ENCODE measurements at regions not wholly inside any gene's neighbourhood (a gene's known extent, or its start where the extent isn't known, plus 50 kb on each side); places are given as distances from the start of the nearest gene placed in this dataset.

DNA sequence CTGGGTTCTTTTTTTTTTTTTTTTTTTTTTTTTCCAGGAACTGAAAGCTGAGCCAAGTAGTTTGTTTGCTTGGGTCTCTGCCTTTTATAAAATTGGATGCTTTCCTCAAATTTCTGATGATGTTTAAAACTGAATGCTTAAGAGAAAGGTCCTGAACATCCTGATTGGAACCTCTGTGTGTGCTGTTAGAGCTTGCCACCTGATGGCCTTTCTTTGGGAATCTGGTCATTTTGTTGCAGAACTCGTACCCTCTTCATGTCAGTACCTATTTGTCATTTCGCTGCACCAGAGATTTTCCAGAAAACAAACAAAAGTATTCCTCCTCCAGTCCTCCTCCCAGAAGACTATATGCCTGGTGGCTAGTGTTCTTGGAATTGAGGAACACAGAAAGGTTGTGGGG lies 81.2 kb upstream of the KLF12 start:
- Mint-ChIP-seq H3K4me1 (no peaks in the 10 kb centered on the region), H3K36me3 (peaks cover 3% of the 10 kb centered on the region), H3K27me3 (no peaks in the 10 kb centered on the region), H3K9me3 (peaks cover 0 to 2% (median 0%) of the 10 kb centered on the region in 3 donors), H3K4me3 (no peak overlapping the region), H3K27ac (no peak overlapping the region)

GRCh38 chr13:74214321-74214720 lies 80.1 kb upstream of the KLF12 start:
- H3K27ac Mint-ChIP-seq = no peak overlapping the region
- H3K36me3 Mint-ChIP-seq = no peaks in the 10 kb centered on the region
- H3K27me3 Mint-ChIP-seq = no peaks in the 10 kb centered on the region
- H3K4me1 Mint-ChIP-seq = no peaks in the 10 kb centered on the region
- no peak overlapping the region for H3K4me3 Mint-ChIP-seq
- peaks cover 0 to 2% (median 0%) of the 10 kb centered on the region in 3 donors for H3K9me3 Mint-ChIP-seq

GRCh38 chr13:74210693-74211393 lies 76.6 kb upstream of the KLF12 start:
- Mint-ChIP-seq H3K4me3 (no peak overlapping the region), H3K27me3 (no peaks in the 10 kb centered on the region), H3K4me1 (no peaks in the 10 kb centered on the region), H3K27ac (no peak overlapping the region), H3K36me3 (no peaks in the 10 kb centered on the region), H3K9me3 (peaks cover 0 to 6% (median 2%) of the 10 kb centered on the region in 3 donors)

GRCh38 chr13:74206855-74207254 lies 72.7 kb upstream of the KLF12 start:
- Mint-ChIP-seq H3K27ac (no peak overlapping the region), H3K36me3 (no peaks in the 10 kb centered on the region), H3K27me3 (peaks cover 2% of the 10 kb centered on the region), H3K4me3 (no peak overlapping the region), H3K9me3 (peaks cover 0 to 6% (median 2%) of the 10 kb centered on the region in 3 donors), H3K4me1 (no peaks in the 10 kb centered on the region)

- Mint-ChIP-seq H3K36me3 (no peaks in the 10 kb centered on the region), H3K4me3 (no peak overlapping the region), H3K27ac (no peak overlapping the region), H3K27me3 (peaks cover 2% of the 10 kb centered on the region), H3K9me3 (peaks cover 0 to 6% (median under 1%) of the 10 kb centered on the region in 3 donors), H3K4me1 (no peaks in the 10 kb centered on the region)
These were observed 71.9 kb upstream of the KLF12 start for GRCh38 chr13:74206061-74206561.

DNA sequence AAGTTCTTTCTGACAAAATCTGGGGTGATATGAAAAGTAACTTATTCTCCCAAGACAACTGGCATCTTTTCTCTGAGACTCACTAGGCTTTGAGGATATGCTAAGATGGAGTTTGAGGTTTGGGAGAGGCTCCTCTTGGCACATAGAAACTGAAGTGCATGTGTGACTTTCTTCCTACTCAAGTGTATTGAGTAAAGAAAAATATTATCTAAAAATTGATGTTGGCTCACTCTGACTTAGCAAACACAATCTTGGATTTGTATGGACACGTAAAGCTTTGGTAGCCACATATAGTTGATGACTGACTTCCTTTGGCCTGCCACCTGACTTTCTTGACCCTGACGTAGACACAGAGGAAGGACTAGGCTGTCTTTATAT lies 71.1 kb upstream of the KLF12 start:
- Mint-ChIP-seq H3K4me3 (no peak overlapping the region), H3K36me3 (no peaks in the 10 kb centered on the region), H3K4me1 (no peaks in the 10 kb centered on the region), H3K27ac (no peak overlapping the region), H3K9me3 (peaks cover 0 to 6% (median 0%) of the 10 kb centered on the region in 3 donors), H3K27me3 (peaks cover 2% of the 10 kb centered on the region)

- Mint-ChIP-seq H3K4me1 (no peaks in the 10 kb centered on the region), H3K36me3 (no peaks in the 10 kb centered on the region), H3K4me3 (no peak overlapping the region), H3K27me3 (peaks cover 2% of the 10 kb centered on the region), H3K27ac (no peak overlapping the region), H3K9me3 (peaks cover 0 to 6% (median 0%) of the 10 kb centered on the region in 3 donors)
These were observed 70.6 kb upstream of the KLF12 start for GRCh38 chr13:74204602-74205312.

- Mint-ChIP-seq H3K4me1 (no peaks in the 10 kb centered on the region), H3K4me3 (no peak overlapping the region), H3K36me3 (no peaks in the 10 kb centered on the region), H3K9me3 (peaks cover 0 to 6% (median 0%) of the 10 kb centered on the region in 3 donors), H3K27me3 (peaks cover 2% of the 10 kb centered on the region), H3K27ac (no peak overlapping the region)
These were observed 69.4 kb upstream of the KLF12 start for GRCh38 chr13:74203576-74203975.

- Mint-ChIP-seq H3K27ac (no peak overlapping the region), H3K4me3 (no peak overlapping the region), H3K4me1 (no peaks in the 10 kb centered on the region), H3K36me3 (no peaks in the 10 kb centered on the region), H3K27me3 (peaks cover 2% of the 10 kb centered on the region), H3K9me3 (peaks cover 0 to 6% (median 0%) of the 10 kb centered on the region in 3 donors)
These were observed 68.1 kb upstream of the KLF12 start for GRCh38 chr13:74202129-74202813.

- Mint-ChIP-seq H3K27me3 (peaks cover 2% of the 10 kb centered on the region), H3K4me1 (no peaks in the 10 kb centered on the region), H3K27ac (no peak overlapping the region), H3K9me3 (peaks cover 0 to 2% (median 0%) of the 10 kb centered on the region in 3 donors), H3K4me3 (no peak overlapping the region), H3K36me3 (no peaks in the 10 kb centered on the region)
These were observed 67.3 kb upstream of the KLF12 start for GRCh38 chr13:74201530-74201929.

- Mint-ChIP-seq H3K27me3 (peaks cover 2% of the 10 kb centered on the region), H3K4me1 (no peaks in the 10 kb centered on the region), H3K27ac (no peak overlapping the region), H3K4me3 (no peak overlapping the region), H3K36me3 (no peaks in the 10 kb centered on the region), H3K9me3 (no peaks in the 10 kb centered on the region)
These were observed 65.9 kb upstream of the KLF12 start for GRCh38 chr13:74200081-74200480.

- H3K4me1 Mint-ChIP-seq = peaks cover 0 to 3% (median 2%) of the 10 kb centered on the region in 3 donors
- H3K27me3 Mint-ChIP-seq = no peaks in the 10 kb centered on the region
- no peaks in the 10 kb centered on the region for H3K36me3 Mint-ChIP-seq
- H3K4me3 Mint-ChIP-seq = no peak overlapping the region
- no peak overlapping the region for H3K27ac Mint-ChIP-seq
- H3K9me3 Mint-ChIP-seq = no peaks in the 10 kb centered on the region
These were observed 63.6 kb upstream of the KLF12 start for GRCh38 chr13:74197677-74198429.

- peaks cover 0 to 3% (median 2%) of the 10 kb centered on the region in 3 donors for H3K4me1 Mint-ChIP-seq
- no peaks in the 10 kb centered on the region for H3K27me3 Mint-ChIP-seq
- H3K4me3 Mint-ChIP-seq = no peak overlapping the region
- no peaks in the 10 kb centered on the region for H3K36me3 Mint-ChIP-seq
- no peaks in the 10 kb centered on the region for H3K9me3 Mint-ChIP-seq
- no peak overlapping the region for H3K27ac Mint-ChIP-seq
These were observed 60.6 kb upstream of the KLF12 start for GRCh38 chr13:74194846-74195245.

DNA sequence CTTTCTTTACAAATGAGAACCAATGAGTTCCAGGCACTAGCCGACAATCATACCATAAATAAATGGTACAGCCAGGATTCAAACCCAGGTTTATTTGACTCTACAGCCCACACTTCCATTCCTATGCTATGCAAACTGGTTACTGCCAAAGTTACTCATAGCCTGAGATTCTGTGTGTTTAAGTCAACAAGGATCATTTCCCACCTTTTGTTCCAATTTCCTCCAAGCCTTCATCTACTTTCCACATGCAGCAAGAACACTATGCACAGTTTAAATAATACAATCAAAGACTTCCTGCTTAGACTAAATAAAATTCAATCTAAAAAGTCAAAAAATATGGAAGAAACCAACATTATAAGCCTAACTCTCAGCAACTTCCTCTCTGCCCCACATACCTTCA lies 59.2 kb upstream of the KLF12 start:
- Mint-ChIP-seq H3K36me3 (no peaks in the 10 kb centered on the region), H3K27me3 (no peaks in the 10 kb centered on the region), H3K4me3 (no peak overlapping the region), H3K9me3 (no peaks in the 10 kb centered on the region), H3K4me1 (peaks cover 0 to 3% (median 2%) of the 10 kb centered on the region in 3 donors), H3K27ac (no peak overlapping the region)

DNA sequence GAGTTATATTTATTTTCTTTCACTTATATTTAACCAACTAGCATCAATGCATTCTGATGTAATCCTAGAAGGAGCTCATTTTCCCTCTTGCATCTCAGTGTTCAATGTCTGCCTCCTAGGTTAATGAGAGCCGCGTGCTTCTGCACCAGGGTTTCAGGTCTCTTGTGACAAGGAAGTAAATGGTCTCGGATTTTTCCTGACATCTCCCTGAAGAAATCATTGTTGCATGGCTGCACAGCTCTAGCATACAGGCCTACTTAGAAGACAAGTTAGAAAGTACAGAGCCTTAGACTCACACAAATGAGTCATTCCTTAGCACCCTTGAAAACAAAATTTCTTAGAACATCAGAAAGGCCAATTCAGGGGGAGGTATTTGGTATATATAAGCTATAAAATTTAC lies 57.2 kb upstream of the KLF12 start:
- Mint-ChIP-seq H3K4me1 (peaks cover 0 to 3% (median 2%) of the 10 kb centered on the region in 3 donors), H3K27ac (no peak overlapping the region), H3K36me3 (no peaks in the 10 kb centered on the region), H3K4me3 (no peak overlapping the region), H3K9me3 (no peaks in the 10 kb centered on the region), H3K27me3 (no peaks in the 10 kb centered on the region)

Data from IgD-negative memory B cell (primary cell).